ENCODE measurements at regions not wholly inside any gene's neighbourhood (a gene's known extent, or its start where the extent isn't known, plus 50 kb on each side); places are given as distances from the start of the nearest gene placed in this dataset.
A peak's percentile ranks its signal among the peaks of the same experiment; 100 is the strongest.

DNA sequence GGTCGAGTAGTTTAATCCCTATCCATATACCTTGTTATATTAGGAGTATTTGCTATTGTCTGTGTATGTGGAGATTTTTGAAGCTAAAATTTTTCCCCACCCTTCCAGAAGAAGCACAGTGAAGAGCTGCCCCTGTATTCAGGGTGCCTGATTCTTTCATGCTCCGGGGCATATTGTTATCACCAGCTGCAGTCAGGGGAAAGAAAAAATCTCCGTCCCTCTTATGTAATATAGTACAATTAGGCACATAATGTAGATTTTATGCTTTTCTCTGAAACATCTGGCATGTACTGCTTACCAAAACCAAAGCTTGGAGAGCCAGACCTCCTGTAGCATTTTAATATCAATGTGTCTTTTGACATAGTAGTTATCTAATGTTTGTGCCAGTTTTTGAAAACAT is 214.9 kb upstream of the EDNRB start:
- Histone ChIP-seq H3K36me3 (ENCODE audit: low read depth, missing control alignments) (no peaks in the 10 kb centered on the region), H3K4me3 (no peak overlapping the region), H3K27me3 (no peaks in the 10 kb centered on the region), H3K4me1 (no peaks in the 10 kb centered on the region), H3K9me3 (no peaks in the 10 kb centered on the region), H3K27ac (no peak overlapping the region)
- 75 to 86% methylated on average over 3 of the region's 3 CpGs for WGBS, 2 donors
- DNase-seq: no peak
- TF ChIP-seq, protein P1, sequence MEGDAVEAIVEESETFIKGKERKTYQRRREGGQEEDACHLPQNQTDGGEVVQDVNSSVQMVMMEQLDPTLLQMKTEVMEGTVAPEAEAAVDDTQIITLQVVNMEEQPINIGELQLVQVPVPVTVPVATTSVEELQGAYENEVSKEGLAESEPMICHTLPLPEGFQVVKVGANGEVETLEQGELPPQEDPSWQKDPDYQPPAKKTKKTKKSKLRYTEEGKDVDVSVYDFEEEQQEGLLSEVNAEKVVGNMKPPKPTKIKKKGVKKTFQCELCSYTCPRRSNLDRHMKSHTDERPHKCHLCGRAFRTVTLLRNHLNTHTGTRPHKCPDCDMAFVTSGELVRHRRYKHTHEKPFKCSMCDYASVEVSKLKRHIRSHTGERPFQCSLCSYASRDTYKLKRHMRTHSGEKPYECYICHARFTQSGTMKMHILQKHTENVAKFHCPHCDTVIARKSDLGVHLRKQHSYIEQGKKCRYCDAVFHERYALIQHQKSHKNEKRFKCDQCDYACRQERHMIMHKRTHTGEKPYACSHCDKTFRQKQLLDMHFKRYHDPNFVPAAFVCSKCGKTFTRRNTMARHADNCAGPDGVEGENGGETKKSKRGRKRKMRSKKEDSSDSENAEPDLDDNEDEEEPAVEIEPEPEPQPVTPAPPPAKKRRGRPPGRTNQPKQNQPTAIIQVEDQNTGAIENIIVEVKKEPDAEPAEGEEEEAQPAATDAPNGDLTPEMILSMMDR (IDR thresholded peaks at IDR 0.05): no peak
- intact Hi-C loops (cut with DNase I; ENCODE audit: low total_unique reads): no loop called here

DNA sequence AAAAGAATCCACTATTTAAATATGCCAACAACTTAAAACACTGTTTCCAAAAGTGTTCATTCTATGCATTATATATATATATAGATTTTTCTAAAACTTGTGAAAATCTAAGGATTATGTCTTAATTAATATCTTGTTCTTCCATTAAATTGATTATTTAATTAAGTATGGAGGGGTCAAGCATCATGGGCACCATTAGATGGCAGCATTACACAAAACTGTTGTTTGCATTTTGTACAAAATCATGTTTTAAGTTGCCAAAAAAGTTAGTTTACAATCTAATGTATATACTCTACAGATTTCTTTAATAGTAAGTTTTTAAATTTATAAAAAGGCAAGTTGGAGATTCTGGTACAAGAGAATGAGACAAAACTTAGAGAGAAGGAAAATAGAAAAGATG is 213.2 kb upstream of the EDNRB start:
- TF ChIP-seq, protein P1 (IDR thresholded peaks at IDR 0.05): peak in 1 of 3 experiments; percentile 26
- TF ChIP-seq POLR2A (IDR thresholded peaks at IDR 0.05): no peak
- no peaks in the 10 kb centered on the region for H3K36me3 ChIP-seq (ENCODE audit: low read depth, missing control alignments)
- DNase-seq: no peak
- no peaks in the 10 kb centered on the region for H3K27me3 ChIP-seq
- H3K27ac ChIP-seq: no peak overlapping the region
- no peak overlapping the region for H3K4me3 ChIP-seq
- intact Hi-C loops (cut with DNase I; ENCODE audit: low total_unique reads): no loop called here
- H3K9me3 ChIP-seq: no peaks in the 10 kb centered on the region
- no peaks in the 10 kb centered on the region for H3K4me1 ChIP-seq

DNA sequence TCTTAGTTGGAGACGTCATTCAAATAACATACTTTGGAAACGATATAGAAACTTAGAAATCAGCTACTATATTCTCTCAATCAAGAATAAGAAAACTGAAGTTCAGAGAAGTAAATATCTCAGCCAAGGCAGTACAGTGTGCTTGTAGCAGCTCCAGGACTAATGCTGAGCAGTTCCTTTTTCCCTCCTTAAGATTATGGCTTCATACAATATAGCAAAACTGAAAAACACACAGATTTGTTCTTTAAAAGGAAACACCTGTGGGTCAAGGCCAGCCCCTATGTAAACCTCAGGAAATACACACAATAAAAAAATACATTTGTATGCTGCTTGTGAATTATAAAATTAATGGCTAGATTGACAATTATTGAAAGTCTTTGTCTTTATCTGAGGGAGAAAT is 212.7 kb upstream of the EDNRB start:
- TF ChIP-seq POLR2A (IDR thresholded peaks at IDR 0.05): no peak
- TF ChIP-seq, protein P1 (IDR thresholded peaks at IDR 0.05): no peak
- Histone ChIP-seq H3K4me1 (no peaks in the 10 kb centered on the region), H3K9me3 (no peaks in the 10 kb centered on the region), H3K36me3 (ENCODE audit: low read depth, missing control alignments) (no peaks in the 10 kb centered on the region), H3K27me3 (no peaks in the 10 kb centered on the region), H3K4me3 (no peak overlapping the region), H3K27ac (no peak overlapping the region)
- WGBS, 2 donors: 79 to 88% methylated on average over 2 of the region's 2 CpGs
- DNase-seq: no peak
- intact Hi-C loops (cut with DNase I; ENCODE audit: low total_unique reads): no loop called here

DNA sequence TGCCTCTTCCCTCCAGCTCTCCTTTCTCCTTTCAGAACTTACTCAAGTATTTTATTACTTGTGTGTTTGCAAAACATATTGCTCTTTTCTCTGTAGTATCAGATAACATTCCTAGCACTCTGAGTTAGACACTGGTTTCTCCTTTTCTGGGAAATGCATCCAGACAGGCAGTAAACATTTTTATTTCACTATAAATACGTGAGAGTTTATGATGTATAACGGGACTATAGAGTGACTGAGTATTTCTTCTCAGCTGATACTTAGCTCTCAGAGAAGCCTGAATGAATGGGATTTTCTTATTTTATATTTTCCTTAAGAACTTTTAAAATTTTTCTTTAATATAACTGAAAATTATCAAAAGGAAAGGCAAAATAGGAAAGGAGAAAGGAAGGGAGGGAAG is 211.2 kb upstream of the EDNRB start:
- WGBS, 2 donors: 51 to 56% methylated on average over 2 of the region's 2 CpGs
- no peak overlapping the region for H3K4me3 ChIP-seq
- no peak for DNase-seq
- TF ChIP-seq, protein P1 (IDR thresholded peaks at IDR 0.05): no peak
- TF ChIP-seq POLR2A (IDR thresholded peaks at IDR 0.05): no peak
- no peaks in the 10 kb centered on the region for H3K36me3 ChIP-seq (ENCODE audit: low read depth, missing control alignments)
- H3K27me3 ChIP-seq: no peaks in the 10 kb centered on the region
- H3K27ac ChIP-seq: no peak overlapping the region
- intact Hi-C loops (cut with DNase I; ENCODE audit: low total_unique reads): no loop called here
- no peaks in the 10 kb centered on the region for H3K9me3 ChIP-seq
- H3K4me1 ChIP-seq: no peaks in the 10 kb centered on the region

DNA sequence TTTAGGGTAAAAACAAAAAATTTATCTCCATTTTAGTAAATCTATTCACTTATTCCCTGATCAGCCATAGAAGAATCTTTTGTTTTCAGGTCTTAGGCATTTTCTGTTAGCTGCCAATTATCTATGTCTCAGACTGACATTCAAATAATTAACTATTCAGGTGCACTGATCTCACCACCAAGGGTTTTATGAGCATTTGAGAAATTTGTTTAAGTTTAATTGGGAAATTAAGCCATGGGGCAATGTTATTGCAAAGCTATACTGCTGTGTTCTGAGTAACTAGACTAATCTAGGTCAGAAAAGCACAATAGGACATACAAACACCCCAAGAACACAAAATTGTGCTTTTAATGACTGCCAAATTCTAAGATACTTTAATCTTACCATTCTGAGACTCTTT is 210.7 kb upstream of the EDNRB start:
- H3K36me3 ChIP-seq (ENCODE audit: low read depth, missing control alignments): no peaks in the 10 kb centered on the region
- DNase-seq: no peak
- intact Hi-C loops (cut with DNase I; ENCODE audit: low total_unique reads): no loop called here

More for the DNA sequence above, 210.7 kb upstream of the EDNRB start:
- H3K27me3 ChIP-seq: no peaks in the 10 kb centered on the region
- no peaks in the 10 kb centered on the region for H3K4me1 ChIP-seq
- H3K9me3 ChIP-seq: no peaks in the 10 kb centered on the region
- no peak for TF ChIP-seq POLR2A (IDR thresholded peaks at IDR 0.05)
- TF ChIP-seq, protein P1 (IDR thresholded peaks at IDR 0.05): no peak
- H3K27ac ChIP-seq: no peak overlapping the region
- H3K4me3 ChIP-seq: no peak overlapping the region
